ENCODE measurements at regions not wholly inside any gene's neighbourhood (a gene's known extent, or its start where the extent isn't known, plus 50 kb on each side); places are given as distances from the start of the nearest gene placed in this dataset.

DNA sequence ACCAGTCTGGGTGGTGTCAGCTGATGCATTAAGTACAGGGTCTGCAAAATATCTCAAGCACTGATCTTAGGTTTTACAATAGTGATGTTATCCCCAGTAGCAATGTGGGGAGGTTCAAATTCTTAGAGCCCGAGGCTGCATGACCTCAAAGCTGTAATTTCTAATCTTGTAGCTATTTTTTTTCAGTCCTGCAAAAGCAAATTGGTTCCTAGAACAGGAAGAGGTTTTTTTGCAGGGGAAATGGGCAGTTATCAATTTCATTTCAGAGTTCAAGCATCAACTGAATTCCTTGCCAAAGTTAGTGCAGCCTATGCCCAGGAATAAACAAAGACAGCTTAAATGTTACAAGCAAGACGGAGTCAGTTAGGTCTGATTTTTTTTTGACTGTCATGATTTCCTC, 188.3 kb downstream of the DDX3Y start:
- Histone ChIP-seq H3K36me3 (no peaks in the 10 kb centered on the region), H3K9me3 (no peaks in the 10 kb centered on the region), H3K27me3 (no peaks in the 10 kb centered on the region), H3K4me3 (no peak overlapping the region), H3K27ac (no peak overlapping the region), H3K4me1 (no peaks in the 10 kb centered on the region)
- intact Hi-C loops (cut with DNase I), result no loop called here
- no peak for DNase-seq
- TF ChIP-seq POLR2A (IDR thresholded peaks at IDR 0.05), result no peak
- TF ChIP-seq, protein P1, sequence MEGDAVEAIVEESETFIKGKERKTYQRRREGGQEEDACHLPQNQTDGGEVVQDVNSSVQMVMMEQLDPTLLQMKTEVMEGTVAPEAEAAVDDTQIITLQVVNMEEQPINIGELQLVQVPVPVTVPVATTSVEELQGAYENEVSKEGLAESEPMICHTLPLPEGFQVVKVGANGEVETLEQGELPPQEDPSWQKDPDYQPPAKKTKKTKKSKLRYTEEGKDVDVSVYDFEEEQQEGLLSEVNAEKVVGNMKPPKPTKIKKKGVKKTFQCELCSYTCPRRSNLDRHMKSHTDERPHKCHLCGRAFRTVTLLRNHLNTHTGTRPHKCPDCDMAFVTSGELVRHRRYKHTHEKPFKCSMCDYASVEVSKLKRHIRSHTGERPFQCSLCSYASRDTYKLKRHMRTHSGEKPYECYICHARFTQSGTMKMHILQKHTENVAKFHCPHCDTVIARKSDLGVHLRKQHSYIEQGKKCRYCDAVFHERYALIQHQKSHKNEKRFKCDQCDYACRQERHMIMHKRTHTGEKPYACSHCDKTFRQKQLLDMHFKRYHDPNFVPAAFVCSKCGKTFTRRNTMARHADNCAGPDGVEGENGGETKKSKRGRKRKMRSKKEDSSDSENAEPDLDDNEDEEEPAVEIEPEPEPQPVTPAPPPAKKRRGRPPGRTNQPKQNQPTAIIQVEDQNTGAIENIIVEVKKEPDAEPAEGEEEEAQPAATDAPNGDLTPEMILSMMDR (IDR thresholded peaks at IDR 0.05), result no peak
- 25% methylated on average over 2 of the region's 2 CpGs; no CpG with 5 or more reads in 1 of the 2 donors for WGBS, 2 donors

GRCh38 chrY:13093461-13093860, 188.8 kb downstream of the DDX3Y start:
- no peak for DNase-seq
- Histone ChIP-seq H3K9me3 (no peaks in the 10 kb centered on the region), H3K4me3 (no peak overlapping the region), H3K36me3 (no peaks in the 10 kb centered on the region), H3K27me3 (no peaks in the 10 kb centered on the region), H3K4me1 (no peaks in the 10 kb centered on the region), H3K27ac (no peak overlapping the region)
- TF ChIP-seq POLR2A (IDR thresholded peaks at IDR 0.05), result no peak
- TF ChIP-seq, protein P1 (IDR thresholded peaks at IDR 0.05), result no peak
- 34% methylated on average over 3 of the region's 3 CpGs; no CpG with 5 or more reads in 1 of the 2 donors for WGBS, 2 donors
- intact Hi-C loops (cut with DNase I), result no loop called here

DNA sequence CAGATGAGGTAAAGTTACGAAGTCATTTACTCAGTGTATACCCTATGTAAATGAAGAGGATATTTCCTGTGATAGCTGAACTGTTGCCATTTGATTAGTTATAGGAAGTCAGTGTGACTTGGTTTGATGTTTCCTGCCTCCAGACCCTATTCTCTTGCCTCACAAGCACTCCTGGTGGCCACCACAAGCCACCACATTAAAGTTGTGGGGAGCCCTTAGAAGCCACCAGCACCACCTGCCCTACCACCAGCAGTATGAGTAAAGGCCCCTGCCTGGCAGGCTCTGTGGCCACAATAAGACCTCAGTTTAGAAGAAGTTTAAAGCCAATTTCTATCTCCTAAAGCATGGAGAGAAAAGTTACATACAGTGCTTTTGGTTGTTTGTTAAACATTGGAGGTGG, 189.7 kb downstream of the DDX3Y start:
- H3K4me1 ChIP-seq, result no peaks in the 10 kb centered on the region
- TF ChIP-seq, protein P1 (IDR thresholded peaks at IDR 0.05), result no peak
- no peak for TF ChIP-seq POLR2A (IDR thresholded peaks at IDR 0.05)
- DNase-seq, result no peak
- no peak overlapping the region for H3K27ac ChIP-seq
- H3K27me3 ChIP-seq, result no peaks in the 10 kb centered on the region
- intact Hi-C loops (cut with DNase I), result no loop called here
- H3K9me3 ChIP-seq, result no peaks in the 10 kb centered on the region
- H3K36me3 ChIP-seq, result no peaks in the 10 kb centered on the region
- no peak overlapping the region for H3K4me3 ChIP-seq
- 56% methylated on average over 1 of the region's 1 CpG; no CpG with 5 or more reads in 1 of the 2 donors for WGBS, 2 donors

DNA sequence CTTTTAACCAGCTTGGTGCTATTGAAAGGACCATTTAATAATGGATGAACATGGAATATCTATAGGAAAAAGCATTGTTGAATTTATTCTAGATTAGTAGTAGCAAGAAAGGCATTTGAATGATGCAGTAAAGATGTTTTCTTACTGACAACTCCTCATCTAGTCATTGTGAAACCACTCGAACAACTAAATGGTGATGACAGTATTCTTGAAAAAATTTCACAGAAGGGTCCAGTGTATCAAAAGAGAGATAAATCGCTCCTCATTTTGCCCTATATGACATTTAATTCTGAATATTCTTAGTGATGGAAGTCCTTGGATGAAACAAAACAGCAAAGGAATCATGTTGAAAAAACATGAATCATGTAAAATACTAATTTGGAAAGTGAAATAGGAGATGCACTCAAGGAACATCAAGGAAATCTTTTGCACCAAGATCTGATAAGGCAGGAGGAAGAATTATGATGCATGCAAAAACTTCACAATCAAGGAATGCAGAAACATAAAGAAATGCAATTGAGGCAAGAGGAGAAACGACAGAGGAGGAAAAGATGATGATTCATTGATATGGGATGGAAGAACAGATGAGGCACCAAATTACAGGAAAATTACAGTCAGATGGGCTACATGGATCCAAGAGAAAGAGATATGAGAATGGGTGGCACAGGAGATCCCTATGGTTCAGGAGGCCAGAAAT, 190.4 kb downstream of the DDX3Y start:
- DNase-seq, result no peak
- 65% methylated on average over 3 of the region's 3 CpGs; no CpG with 5 or more reads in 1 of the 2 donors for WGBS, 2 donors
- Histone ChIP-seq H3K27ac (no peak overlapping the region), H3K27me3 (no peaks in the 10 kb centered on the region), H3K36me3 (no peaks in the 10 kb centered on the region), H3K9me3 (no peaks in the 10 kb centered on the region), H3K4me3 (no peak overlapping the region), H3K4me1 (no peaks in the 10 kb centered on the region)
- intact Hi-C loops (cut with DNase I), result no loop called here
- TF ChIP-seq POLR2A (IDR thresholded peaks at IDR 0.05), result no peak
- TF ChIP-seq, protein P1 (IDR thresholded peaks at IDR 0.05), result no peak

GRCh38 chrY:13126881-13127456, 222.3 kb downstream of the DDX3Y start:
- Histone ChIP-seq H3K36me3 (no peaks in the 10 kb centered on the region), H3K27me3 (no peaks in the 10 kb centered on the region), H3K27ac (no peak overlapping the region), H3K4me3 (no peak overlapping the region), H3K4me1 (no peaks in the 10 kb centered on the region), H3K9me3 (no peaks in the 10 kb centered on the region)
- TF ChIP-seq POLR2A (IDR thresholded peaks at IDR 0.05), result no peak
- TF ChIP-seq, protein P1 (IDR thresholded peaks at IDR 0.05), result no peak
- intact Hi-C loops (cut with DNase I), result no loop called here
- DNase-seq, result no peak
- no CpG with 5 or more reads among the region's 5 CpGs for WGBS, 2 donors

Data from esophagus squamous epithelium (tissue), 5 donors.